Tibial nerve (tissue), 3 donors: ENCODE measurements at regions not wholly inside any gene's neighbourhood (a gene's known extent, or its start where the extent isn't known, plus 50 kb on each side); places are given as distances from the start of the nearest gene placed in this dataset.

Experiments used
- CTCF ChIP-seq, 5 experiments: fragments of 200-600 bp in 3 of 5; fragments of 450-650 bp in 2 of 5; sonication (generic) in 3 of 5; IDR thresholded peaks; one replicate each; pipeline ENCODE4 v1.5.1; 2016 to 2019; ENCODE audit warnings: antibody characterized with exemption in 5 of 5, mild to moderate bottlenecking in 3 of 5, moderate library complexity in 2 of 5
- POLR2A ChIP-seq, 2 donors: fragments of 450-650 bp; IDR thresholded peaks; one replicate each; pipeline ENCODE4 v1.6.1; 2017; ENCODE audit warnings: antibody characterized with exemption in 2 of 2, mild to moderate bottlenecking in 2 of 2, moderate library complexity in 2 of 2

GRCh38 chr6:125434760-125435159 lies 133.0 kb upstream of the HDDC2 start:
- TF ChIP-seq POLR2A (IDR thresholded peaks at IDR 0.05) (no peak), CTCF (IDR thresholded peaks at IDR 0.05) (no peak)
